CD4-positive, CD25-positive, alpha-beta regulatory T cell (primary cell): ENCODE measurements at regions not wholly inside any gene's neighbourhood (a gene's known extent, or its start where the extent isn't known, plus 50 kb on each side); places are given as distances from the start of the nearest gene placed in this dataset.
"Not testable (repeated sequence)": the region's sequence is repeated elsewhere in the genome, so short reads cannot be mapped to it uniquely, and the experiment has no call there.

ENCODE experiments used
- ATAC-seq, 2 donors: fragments of 150-1000 bp; cut with Tn5 transposase; one replicate each; pipeline ENCODE4 v1.10.0; 2021; ENCODE audit warnings: low read depth in 2 of 2, moderate number of reproducible peaks in 2 of 2, moderate library complexity in 1 of 2
- DNase-seq, 3 donors: peaks; one replicate each; pipeline versions ENCODE4 v3.0.0 to v3.0.0-alpha.2; 2012 to 2022; ENCODE audit warnings: mixed read lengths in 1 of 3
- H3K27ac ChIP-seq: one replicate; pipeline ENCODE4 v1.7.0; 2013; ENCODE audit warnings: mild to moderate bottlenecking, low read length; ENCODE audit not compliant: insufficient read depth, poor library complexity, severe bottlenecking
- H3K27me3 ChIP-seq: one replicate; pipeline ENCODE4 v1.7.0; 2013; ENCODE audit warnings: low read length; ENCODE audit not compliant: control insufficient read depth, insufficient read depth
- H3K36me3 ChIP-seq: one replicate; pipeline ENCODE4 v1.7.0; 2013; ENCODE audit warnings: mild to moderate bottlenecking, low read length, moderate library complexity; ENCODE audit not compliant: control insufficient read depth, insufficient read depth
- H3K4me1 ChIP-seq: 2 replicates; pipeline ENCODE4 v1.7.0; 2013; ENCODE audit warnings: mild to moderate bottlenecking, low read length; ENCODE audit not compliant: insufficient read depth, control insufficient read depth, poor library complexity, severe bottlenecking
- H3K4me3 ChIP-seq: one replicate; pipeline ENCODE4 v1.7.0; 2013; ENCODE audit warnings: low read depth, mild to moderate bottlenecking, low read length, moderate library complexity
- H3K9me3 ChIP-seq, 2 experiments: 1 replicate in 1 of 2; 2 replicates in 1 of 2; pipeline ENCODE4 v1.7.0; 2013; ENCODE audit warnings: low read length in 2 of 2, mild to moderate bottlenecking in 1 of 2, moderate library complexity in 1 of 2; ENCODE audit not compliant: control insufficient read depth in 2 of 2
- H3K27ac Mint-ChIP-seq, 3 donors: one replicate each; pipeline ENCODE4 v1.8.0; 2020 to 2022; ENCODE audit warnings: mild to moderate bottlenecking in 3 of 3, mixed read lengths in 3 of 3, moderate library complexity in 2 of 3
- H3K27me3 Mint-ChIP-seq: one replicate; pipeline ENCODE4 v1.8.0; 2022; ENCODE audit warnings: mild to moderate bottlenecking, mixed read lengths
- H3K36me3 Mint-ChIP-seq: one replicate; pipeline ENCODE4 v1.8.0; 2020; ENCODE audit warnings: mixed read lengths
- H3K4me1 Mint-ChIP-seq, 4 donors: one replicate each; pipeline ENCODE4 v1.8.0; 2020 to 2022; ENCODE audit warnings: mixed read lengths in 4 of 4, mild to moderate bottlenecking in 1 of 4
- H3K4me3 Mint-ChIP-seq, 4 donors: one replicate each; pipeline ENCODE4 v1.8.0; 2020 to 2022; ENCODE audit warnings: mild to moderate bottlenecking in 4 of 4, mixed read lengths in 4 of 4, moderate library complexity in 3 of 4
- H3K9me3 Mint-ChIP-seq, 7 donors: one replicate each; pipeline ENCODE4 v1.8.0; 2020 to 2022; ENCODE audit warnings: mixed read lengths in 7 of 7, mild to moderate bottlenecking in 3 of 7, moderate library complexity in 2 of 7

GRCh38 chr16:29182940-29183868 lies 198.4 kb downstream of the LAT start:
- H3K4me1 ChIP-seq, H3K27me3 Mint-ChIP-seq, H3K4me3 ChIP-seq, H3K27ac ChIP-seq, H3K4me1 Mint-ChIP-seq, H3K27me3 ChIP-seq, H3K36me3 Mint-ChIP-seq, H3K36me3 ChIP-seq, H3K9me3 Mint-ChIP-seq, DNase-seq, H3K9me3 ChIP-seq, ATAC-seq: not testable (repeated sequence)
- peak overlapping the region in 1 of 4 donors; percentile 68 for H3K4me3 Mint-ChIP-seq
- H3K27ac Mint-ChIP-seq, result peak overlapping the region in 1 of 3 donors; percentile 42

- no peak for DNase-seq
- Mint-ChIP-seq H3K36me3 (peaks cover 7% of the 10 kb centered on the region), H3K27me3 (no peaks in the 10 kb centered on the region), H3K9me3 (peaks cover 0 to 2% (median 0%) of the 10 kb centered on the region in 7 donors), H3K4me3 (peak overlapping the region in 1 of 4 donors; percentile 68), H3K27ac (no peak overlapping the region), H3K4me1 (no peaks in the 10 kb centered on the region)
- Histone ChIP-seq H3K27me3 (no peaks in the 10 kb centered on the region), H3K4me3 (no peak overlapping the region), H3K27ac (no peak overlapping the region), H3K9me3 (no peaks in the 10 kb centered on the region), H3K4me1 (no peaks in the 10 kb centered on the region), H3K36me3 (no peaks in the 10 kb centered on the region)
- no peak for ATAC-seq
Observed at GRCh38 chr16:29182501-29182900, 197.6 kb downstream of the LAT start.

- not testable (repeated sequence) for H3K27ac ChIP-seq, H3K4me1 Mint-ChIP-seq, ATAC-seq, H3K4me1 ChIP-seq, H3K9me3 Mint-ChIP-seq, H3K9me3 ChIP-seq, H3K27me3 Mint-ChIP-seq, H3K27me3 ChIP-seq, H3K4me3 Mint-ChIP-seq, H3K4me3 ChIP-seq, H3K36me3 Mint-ChIP-seq, H3K36me3 ChIP-seq
- H3K27ac Mint-ChIP-seq, result peak overlapping the region in 1 of 3 donors; percentile 42
- peak in 1 of 3 donors; percentile 5 for DNase-seq
Observed at GRCh38 chr16:29181921-29182411, 197.1 kb downstream of the LAT start.

DNA sequence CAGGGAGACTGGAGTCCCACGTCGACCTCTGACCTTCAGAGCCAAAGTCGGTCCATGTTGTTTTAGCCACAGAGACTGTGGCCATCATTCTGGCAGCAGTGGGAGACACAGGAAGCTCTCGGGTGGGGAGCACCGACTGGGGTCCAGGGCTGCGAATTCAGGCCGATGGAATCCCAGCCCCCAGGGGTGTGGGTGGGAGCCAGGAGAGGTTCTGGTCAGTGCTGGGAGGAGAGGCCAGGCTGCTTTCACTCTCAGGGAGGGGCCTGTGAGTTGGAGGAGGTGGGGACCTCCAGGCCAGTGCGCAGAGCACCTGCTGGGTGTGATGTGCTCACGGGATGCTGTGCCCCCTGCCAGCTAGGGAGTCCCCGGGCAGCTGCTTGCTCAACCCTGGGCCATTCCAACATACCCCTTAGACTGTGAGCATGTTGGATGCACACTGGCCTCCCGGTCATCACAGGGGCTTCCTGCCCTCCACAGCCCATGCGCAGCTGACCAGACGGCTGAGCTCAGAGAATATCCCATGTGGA lies 196.5 kb downstream of the LAT start:
- not testable (repeated sequence) for DNase-seq, H3K4me1 ChIP-seq, H3K9me3 Mint-ChIP-seq, H3K27ac ChIP-seq, H3K36me3 Mint-ChIP-seq, H3K4me3 Mint-ChIP-seq, H3K36me3 ChIP-seq, H3K27me3 Mint-ChIP-seq, H3K27me3 ChIP-seq, H3K9me3 ChIP-seq, H3K4me1 Mint-ChIP-seq, ATAC-seq, H3K4me3 ChIP-seq
- peak overlapping the region in 1 of 3 donors; percentile 42 for H3K27ac Mint-ChIP-seq

DNA sequence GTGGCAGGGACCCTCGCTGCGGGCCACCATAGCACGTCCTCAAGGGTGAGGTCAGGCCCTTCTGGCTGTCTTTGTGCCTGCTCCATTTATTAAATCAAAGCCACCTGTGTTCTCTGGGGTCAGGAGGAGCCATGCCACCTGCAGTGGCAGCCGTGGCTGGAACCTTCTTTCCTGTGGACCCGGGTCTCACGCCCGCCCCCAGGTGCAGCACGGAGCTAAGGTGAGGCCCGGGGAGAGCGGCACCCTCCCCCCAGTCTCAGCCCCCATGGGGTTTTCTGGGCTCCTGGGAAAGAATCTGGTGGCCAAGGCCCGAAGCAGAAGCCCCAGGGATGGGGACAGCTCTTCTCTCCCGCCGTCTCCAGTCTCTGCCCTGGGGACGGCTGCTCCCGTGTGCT lies 195.4 kb downstream of the LAT start:
- not testable (repeated sequence) for H3K4me1 Mint-ChIP-seq, H3K27ac Mint-ChIP-seq, H3K27me3 Mint-ChIP-seq, H3K4me1 ChIP-seq, H3K4me3 Mint-ChIP-seq, H3K27ac ChIP-seq, DNase-seq, H3K36me3 Mint-ChIP-seq, ATAC-seq, H3K27me3 ChIP-seq, H3K9me3 ChIP-seq, H3K9me3 Mint-ChIP-seq, H3K36me3 ChIP-seq, H3K4me3 ChIP-seq

DNA sequence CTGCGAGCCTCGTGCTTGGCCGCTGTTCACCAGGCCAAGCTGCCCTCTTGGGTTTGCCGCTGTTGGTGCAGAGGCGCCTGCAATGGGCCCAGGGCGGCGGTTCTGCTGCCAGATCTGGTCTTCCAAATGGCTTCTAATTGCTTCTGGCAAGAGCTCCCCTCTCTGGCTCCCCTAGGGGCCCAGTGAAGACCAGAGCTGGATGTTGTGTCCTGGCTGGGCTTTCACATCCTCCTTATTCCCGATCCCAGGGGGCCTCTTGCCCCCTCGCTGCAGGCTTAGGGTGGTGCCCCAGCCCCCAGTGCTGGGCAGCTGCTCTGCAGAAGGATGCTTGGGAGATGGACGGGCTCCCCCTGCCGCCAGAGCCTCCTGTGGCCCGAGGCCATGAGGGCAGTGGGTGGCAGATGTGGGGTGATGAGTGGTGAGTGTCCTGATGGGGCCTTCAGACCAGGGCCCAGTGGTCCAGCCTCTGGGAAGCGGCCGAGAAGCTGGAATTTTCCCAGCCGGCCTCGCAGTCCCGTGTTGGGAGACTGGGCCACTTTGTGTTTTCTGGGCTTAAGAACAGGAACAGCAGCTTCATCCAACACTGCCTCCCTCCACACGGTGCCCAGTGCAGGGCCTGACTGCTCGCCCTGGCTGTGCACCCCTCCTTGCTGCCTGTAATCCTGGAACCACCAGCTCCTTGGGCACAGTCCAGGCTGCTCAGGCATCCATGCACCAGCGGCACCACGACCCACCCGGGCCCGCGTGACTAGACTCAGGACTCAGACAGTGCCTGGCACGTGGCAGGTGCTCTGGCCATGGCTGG lies 194.8 kb downstream of the LAT start:
- not testable (repeated sequence) for H3K4me1 Mint-ChIP-seq, H3K27ac ChIP-seq, H3K27me3 ChIP-seq, H3K4me1 ChIP-seq, H3K36me3 ChIP-seq, H3K4me3 ChIP-seq, DNase-seq, H3K4me3 Mint-ChIP-seq, H3K27me3 Mint-ChIP-seq, ATAC-seq, H3K9me3 Mint-ChIP-seq, H3K27ac Mint-ChIP-seq, H3K9me3 ChIP-seq
- peaks cover 10% of the 10 kb centered on the region for H3K36me3 Mint-ChIP-seq

DNA sequence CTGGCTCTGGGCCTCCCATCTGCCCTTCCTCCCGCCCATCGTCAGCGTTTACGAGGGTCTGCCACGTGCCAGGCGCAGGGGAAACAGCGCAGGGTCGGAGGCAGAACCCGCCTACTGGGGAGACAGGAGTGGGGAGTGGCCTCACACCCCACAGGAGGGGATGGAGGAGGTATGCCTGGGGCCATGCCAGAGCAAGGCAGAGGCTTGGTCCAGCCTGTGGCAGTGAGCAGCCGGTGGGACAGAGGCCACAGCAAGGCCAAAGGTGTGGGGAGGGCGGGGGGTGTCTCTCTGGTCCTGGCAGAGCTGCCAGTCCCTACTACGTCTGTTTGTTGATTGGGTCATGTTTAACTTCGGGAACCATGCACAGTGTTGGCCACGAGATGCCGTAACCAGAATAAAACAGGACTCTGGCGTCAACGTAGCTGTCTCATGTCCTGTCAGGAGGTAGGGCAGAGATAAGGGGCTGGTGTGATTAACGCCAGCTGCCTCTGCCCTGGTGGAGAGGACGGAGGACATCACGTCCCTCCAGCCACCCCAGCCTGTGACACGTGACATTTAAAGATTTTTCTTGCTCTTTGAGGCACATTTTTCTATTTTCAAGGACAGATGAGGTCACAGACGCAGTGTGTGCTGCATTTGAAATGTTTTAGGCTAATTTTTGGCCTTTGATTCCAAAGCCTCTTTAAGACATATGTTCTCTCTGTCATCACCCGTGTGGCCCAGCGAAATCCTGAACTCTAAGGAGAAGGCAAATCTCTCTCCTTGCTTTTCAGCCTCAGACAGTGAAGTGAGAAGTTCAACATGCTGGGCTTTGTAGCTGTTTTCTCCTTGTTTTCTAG lies 193.3 kb downstream of the LAT start:
- H3K4me3 ChIP-seq, H3K4me1 Mint-ChIP-seq, DNase-seq, H3K4me3 Mint-ChIP-seq, H3K27me3 ChIP-seq, H3K27me3 Mint-ChIP-seq, H3K36me3 ChIP-seq, H3K9me3 Mint-ChIP-seq, H3K9me3 ChIP-seq, ATAC-seq, H3K4me1 ChIP-seq, H3K27ac ChIP-seq: not testable (repeated sequence)
- H3K27ac Mint-ChIP-seq, result peak overlapping the region in 2 of 3 donors; percentile 20 to 55
- peaks cover 11% of the 10 kb centered on the region for H3K36me3 Mint-ChIP-seq
